ENCODE measurements at regions not wholly inside any gene's neighbourhood (a gene's known extent, or its start where the extent isn't known, plus 50 kb on each side); places are given as distances from the start of the nearest gene placed in this dataset.

- no peak overlapping the region for H3K27ac ChIP-seq
- H3K9ac ChIP-seq (ENCODE audit: low read depth in 2 of 2, low read length in 2 of 2) = no peak overlapping the region
- TF ChIP-seq, protein P1, sequence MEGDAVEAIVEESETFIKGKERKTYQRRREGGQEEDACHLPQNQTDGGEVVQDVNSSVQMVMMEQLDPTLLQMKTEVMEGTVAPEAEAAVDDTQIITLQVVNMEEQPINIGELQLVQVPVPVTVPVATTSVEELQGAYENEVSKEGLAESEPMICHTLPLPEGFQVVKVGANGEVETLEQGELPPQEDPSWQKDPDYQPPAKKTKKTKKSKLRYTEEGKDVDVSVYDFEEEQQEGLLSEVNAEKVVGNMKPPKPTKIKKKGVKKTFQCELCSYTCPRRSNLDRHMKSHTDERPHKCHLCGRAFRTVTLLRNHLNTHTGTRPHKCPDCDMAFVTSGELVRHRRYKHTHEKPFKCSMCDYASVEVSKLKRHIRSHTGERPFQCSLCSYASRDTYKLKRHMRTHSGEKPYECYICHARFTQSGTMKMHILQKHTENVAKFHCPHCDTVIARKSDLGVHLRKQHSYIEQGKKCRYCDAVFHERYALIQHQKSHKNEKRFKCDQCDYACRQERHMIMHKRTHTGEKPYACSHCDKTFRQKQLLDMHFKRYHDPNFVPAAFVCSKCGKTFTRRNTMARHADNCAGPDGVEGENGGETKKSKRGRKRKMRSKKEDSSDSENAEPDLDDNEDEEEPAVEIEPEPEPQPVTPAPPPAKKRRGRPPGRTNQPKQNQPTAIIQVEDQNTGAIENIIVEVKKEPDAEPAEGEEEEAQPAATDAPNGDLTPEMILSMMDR (IDR thresholded peaks at IDR 0.05) = no peak
- H3K9me3 ChIP-seq = no peaks in the 10 kb centered on the region
- intact Hi-C loops (cut with DNase I) = no loop called here
- H3K4me1 ChIP-seq = no peaks in the 10 kb centered on the region
- H3K36me3 ChIP-seq = no peaks in the 10 kb centered on the region
- H3K4me3 ChIP-seq = no peak overlapping the region
- DNase-seq = no peak
- no peaks in the 10 kb centered on the region for H3K27me3 ChIP-seq
Measured at GRCh38 chr3:184459355-184459754, 79.5 kb downstream of the CHRD start.

- TF ChIP-seq, protein P1 (IDR thresholded peaks at IDR 0.05) = no peak
- Histone ChIP-seq H3K9ac (ENCODE audit: low read depth in 2 of 2, low read length in 2 of 2) (no peak overlapping the region), H3K27ac (no peak overlapping the region), H3K4me1 (no peaks in the 10 kb centered on the region), H3K9me3 (no peaks in the 10 kb centered on the region), H3K36me3 (no peaks in the 10 kb centered on the region), H3K4me3 (no peak overlapping the region), H3K27me3 (no peaks in the 10 kb centered on the region)
- DNase-seq = no peak
- intact Hi-C loops (cut with DNase I) = loop anchor here (10.0 kb wide), 1 partner anchor 85 kb away; the partner anchor contains the start of gene THPO
Measured at GRCh38 chr3:184460276-184460675, 80.4 kb downstream of the CHRD start.

DNA sequence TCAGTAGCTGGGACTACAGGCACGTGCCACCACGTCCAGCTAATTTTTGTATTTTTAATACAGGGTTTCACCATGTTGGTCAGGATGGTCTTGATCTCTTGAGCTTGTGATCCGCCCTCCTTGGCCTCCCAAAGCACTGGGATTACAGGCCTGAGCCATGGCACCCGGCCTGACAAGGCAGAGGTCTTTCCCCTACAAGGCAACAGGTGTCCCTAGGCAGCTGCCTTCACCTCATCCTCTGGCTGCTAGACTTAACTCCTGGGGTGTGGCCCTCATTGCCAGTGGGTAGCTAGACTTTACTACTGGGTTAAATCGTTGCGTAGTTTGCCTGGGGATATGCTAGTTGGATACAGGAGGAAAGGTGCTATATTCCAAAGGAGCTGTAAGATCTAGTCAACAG lies 81.4 kb downstream of the CHRD start:
- TF ChIP-seq, protein P1 (IDR thresholded peaks at IDR 0.05) = no peak
- H3K9ac ChIP-seq (ENCODE audit: low read depth in 2 of 2, low read length in 2 of 2) = no peak overlapping the region
- H3K27ac ChIP-seq = no peak overlapping the region
- no peaks in the 10 kb centered on the region for H3K4me1 ChIP-seq
- no peaks in the 10 kb centered on the region for H3K27me3 ChIP-seq
- intact Hi-C loops (cut with DNase I) = loop anchor here (10.0 kb wide), 1 partner anchor 86 kb away; the partner anchor contains the start of gene THPO
- no peaks in the 10 kb centered on the region for H3K9me3 ChIP-seq
- no peak overlapping the region for H3K4me3 ChIP-seq
- DNase-seq = no peak
- H3K36me3 ChIP-seq = no peaks in the 10 kb centered on the region

- intact Hi-C loops (cut with DNase I) = loop anchor here (5.0 to 10.0 kb wide), 2 partner anchors 49 to 91 kb away; partner anchors contain the start of gene THPO
- H3K36me3 ChIP-seq = no peaks in the 10 kb centered on the region
- TF ChIP-seq, protein P1 (IDR thresholded peaks at IDR 0.05) = no peak
- no peak overlapping the region for H3K9ac ChIP-seq (ENCODE audit: low read depth in 2 of 2, low read length in 2 of 2)
- no peaks in the 10 kb centered on the region for H3K9me3 ChIP-seq
- no peaks in the 10 kb centered on the region for H3K4me1 ChIP-seq
- DNase-seq = no peak
- no peak overlapping the region for H3K27ac ChIP-seq
- H3K4me3 ChIP-seq = no peak overlapping the region
- no peaks in the 10 kb centered on the region for H3K27me3 ChIP-seq
Measured at GRCh38 chr3:184465883-184466412, 86.1 kb downstream of the CHRD start.

DNA sequence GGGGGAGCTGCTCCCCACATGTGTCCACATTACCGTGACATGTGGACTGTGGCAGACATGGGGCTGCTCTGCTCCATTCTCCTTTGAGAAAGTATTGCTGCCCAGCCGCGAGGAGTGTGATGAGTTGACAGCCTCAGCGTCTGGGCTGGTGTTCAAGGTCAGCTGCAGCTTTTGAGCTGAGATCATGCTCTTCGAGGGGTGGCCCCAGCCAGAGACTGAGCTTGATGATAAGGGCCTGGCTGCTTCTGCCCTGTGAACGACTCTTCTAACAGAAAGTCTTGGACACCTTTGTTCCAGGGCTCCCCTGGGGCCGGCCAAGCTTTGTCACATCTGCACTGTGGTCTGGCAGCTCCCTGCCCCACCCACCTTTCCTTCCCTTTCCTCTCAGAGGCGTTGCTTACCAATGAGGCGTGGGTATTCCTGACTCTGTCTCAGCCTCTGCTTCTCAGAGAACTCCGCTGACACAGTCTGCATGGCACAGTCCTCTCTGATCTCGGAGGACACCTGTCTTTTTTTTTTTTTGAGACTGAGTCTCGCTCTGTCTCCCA lies 86.6 kb downstream of the CHRD start:
- intact Hi-C loops (cut with DNase I) = loop anchor here (5.0 to 10.0 kb wide), 2 partner anchors 49 to 92 kb away; partner anchors contain the start of gene THPO

More for the DNA sequence above, 86.6 kb downstream of the CHRD start:
- Histone ChIP-seq H3K27me3 (no peaks in the 10 kb centered on the region), H3K4me1 (no peaks in the 10 kb centered on the region), H3K36me3 (no peaks in the 10 kb centered on the region), H3K27ac (no peak overlapping the region), H3K9me3 (no peaks in the 10 kb centered on the region), H3K9ac (ENCODE audit: low read depth in 2 of 2, low read length in 2 of 2) (no peak overlapping the region), H3K4me3 (no peak overlapping the region)
- peak; percentile 45 for DNase-seq
- TF ChIP-seq, protein P1 (IDR thresholded peaks at IDR 0.05) = no peak
